ENCODE measurements at regions not wholly inside any gene's neighbourhood (a gene's known extent, or its start where the extent isn't known, plus 50 kb on each side); places are given as distances from the start of the nearest gene placed in this dataset.

GRCh38 chr11:103628121-103628520 is 408.3 kb upstream of the DDI1 start (continued):
- TF ChIP-seq ATF2 (IDR thresholded peaks at IDR 0.05; ENCODE audit: low read length) (no peak), ZNF24 (IDR thresholded peaks at IDR 0.05) (no peak), ATF3 (IDR thresholded peaks at IDR 0.05; ENCODE audit: borderline replicate concordance, extremely low read depth, low read depth, low read length) (no peak), TCF3 (IDR thresholded peaks at IDR 0.05; ENCODE audit: borderline replicate concordance, insufficient read depth, low read depth, low read length) (no peak)

GRCh38 chr11:103631841-103632240 is 404.6 kb upstream of the DDI1 start:
- no peak overlapping the region for H3K4me3 ChIP-seq
- H3K4me2 ChIP-seq (ENCODE audit: control insufficient read depth, insufficient read depth), result no peak overlapping the region
- RAD21 ChIA-PET (ENCODE audit: unreplicated experiment), result no interaction called here
- no peak for ATAC-seq
- TF ChIP-seq PBX3 (IDR thresholded peaks at IDR 0.05; ENCODE audit: insufficient replicate concordance, low read depth, low read length) (no peak), ZSCAN29 (IDR thresholded peaks at IDR 0.05) (no peak), PKNOX1 (IDR thresholded peaks at IDR 0.05) (no peak), GATAD2B (conservative IDR thresholded peaks at IDR 0.05; ENCODE audit: low read depth) (no peak), ATF3 (IDR thresholded peaks at IDR 0.05; ENCODE audit: borderline replicate concordance, extremely low read depth, low read depth, low read length) (no peak), POLR2A (IDR thresholded peaks at IDR 0.05; ENCODE audit: low read depth, low read length) (no peak), YY1 (IDR thresholded peaks at IDR 0.05; ENCODE audit: low read depth, low read length) (no peak), HDAC2 (IDR thresholded peaks at IDR 0.05) (no peak), TCF3 (IDR thresholded peaks at IDR 0.05; ENCODE audit: borderline replicate concordance, insufficient read depth, low read depth, low read length) (no peak), POU2F2 (IDR thresholded peaks at IDR 0.05; ENCODE audit: borderline replicate concordance, low read depth, low read length) (no peak)
- CTCF ChIA-PET, result no interaction called here
- no peak for FAIRE-seq
- H3K27me3 ChIP-seq (replicated peaks in 1 of 2; ENCODE audit: control insufficient read depth in 2 of 2, insufficient read depth in 2 of 2, low read length in 1 of 2), result no peaks in the 10 kb centered on the region
- POLR2A ChIA-PET, result no interaction called here
- no peak overlapping the region for H2AFZ ChIP-seq (ENCODE audit: control insufficient read depth, low read depth, low read length)
- intact Hi-C loops (cut with micrococcal nuclease; ENCODE audit: unreplicated experiment), result no loop called here
- H3K79me2 ChIP-seq (ENCODE audit: control insufficient read depth, insufficient read depth, low read length), result no peaks in the 10 kb centered on the region
- no peaks in the 10 kb centered on the region for H4K20me1 ChIP-seq (ENCODE audit: control insufficient read depth, insufficient read depth)
- H3K9ac ChIP-seq (ENCODE audit: control insufficient read depth, insufficient read depth, low read length), result no peak overlapping the region
- no peaks in the 10 kb centered on the region for H3K9me3 ChIP-seq (replicated peaks; ENCODE audit: control insufficient read depth, insufficient read depth, low read length)
- no peaks in the 10 kb centered on the region for H3K36me3 ChIP-seq (ENCODE audit: control insufficient read depth in 2 of 2, insufficient read depth in 2 of 2, low read length in 1 of 2)
- in situ Hi-C loops (cut with MboI), result no loop called here
- H3K4me1 ChIP-seq (ENCODE audit: control insufficient read depth, insufficient read depth, low read length), result no peaks in the 10 kb centered on the region
- H3K27ac ChIP-seq (ENCODE audit: control insufficient read depth, insufficient read depth), result no peak overlapping the region
- SMC1A ChIA-PET (ENCODE audit: uncharacterized antibody, unreplicated experiment), result no interaction called here
- no TSS peak for BruUV-seq (replicated peaks)
- DNase-seq (ENCODE audit: low read depth, low spot score), result no peak
- 0% methylated on average over 1 of the region's 1 CpG for WGBS (ENCODE audit: insufficient coverage, insufficient replicate concordance, low lambda C conversion rate, missing lambda C conversion rate)

Data from GM12878 (cell line).